ENCODE measurements at regions not wholly inside any gene's neighbourhood (a gene's known extent, or its start where the extent isn't known, plus 50 kb on each side); places are given as distances from the start of the nearest gene placed in this dataset.

- no peak for DNase-seq
- Mint-ChIP-seq H3K36me3 (no peaks in the 10 kb centered on the region), H3K4me1 (no peaks in the 10 kb centered on the region), H3K27me3 (peaks cover 0 to 11% of the 10 kb centered on the region in 2 donors), H3K9me3 (peaks cover 0 to 2% of the 10 kb centered on the region in 2 donors), H3K4me3 (no peak overlapping the region), H3K27ac (no peak overlapping the region)
- no peak for ATAC-seq (replicated peaks)
Observed at GRCh38 chr6:144997996-144998395, 712.9 kb downstream of the UTRN start.

- Mint-ChIP-seq H3K27ac (no peak overlapping the region), H3K27me3 (peaks cover 0 to 11% of the 10 kb centered on the region in 2 donors), H3K4me1 (no peaks in the 10 kb centered on the region)
Observed at GRCh38 chr6:144999127-144999526, 714.0 kb downstream of the UTRN start.

GRCh38 chr6:145003145-145003544, 718.0 kb downstream of the UTRN start:
- H3K36me3 Mint-ChIP-seq: no peaks in the 10 kb centered on the region
- DNase-seq (no peak), ATAC-seq (replicated peaks) (no peak)
- no peaks in the 10 kb centered on the region for H3K4me1 Mint-ChIP-seq
- no peak overlapping the region for H3K4me3 Mint-ChIP-seq
- peaks cover 0 to 11% of the 10 kb centered on the region in 2 donors for H3K27me3 Mint-ChIP-seq
- H3K27ac Mint-ChIP-seq: no peak overlapping the region
- H3K9me3 Mint-ChIP-seq: peaks cover 0 to 2% of the 10 kb centered on the region in 2 donors

More at GRCh38 chr6:144999127-144999526, 714.0 kb downstream of the UTRN start:
- Mint-ChIP-seq H3K36me3 (no peaks in the 10 kb centered on the region), H3K4me3 (no peak overlapping the region), H3K9me3 (peaks cover 0 to 2% of the 10 kb centered on the region in 2 donors)
- DNase-seq (no peak), ATAC-seq (replicated peaks) (no peak)

GRCh38 chr6:145006914-145007313, 721.8 kb downstream of the UTRN start:
- ATAC-seq (replicated peaks) (no peak), DNase-seq (no peak)
- Mint-ChIP-seq H3K9me3 (peaks cover 0 to 4% of the 10 kb centered on the region in 2 donors), H3K27me3 (peaks cover 0 to 9% of the 10 kb centered on the region in 2 donors), H3K4me1 (no peaks in the 10 kb centered on the region), H3K4me3 (no peak overlapping the region), H3K36me3 (no peaks in the 10 kb centered on the region), H3K27ac (no peak overlapping the region)

GRCh38 chr6:145008715-145009114, 723.6 kb downstream of the UTRN start:
- Mint-ChIP-seq H3K27ac (no peak overlapping the region), H3K9me3 (peaks cover 0 to 2% of the 10 kb centered on the region in 2 donors), H3K4me1 (no peaks in the 10 kb centered on the region), H3K4me3 (no peak overlapping the region), H3K27me3 (peaks cover 0 to 4% of the 10 kb centered on the region in 2 donors), H3K36me3 (no peaks in the 10 kb centered on the region)
- DNase-seq (no peak), ATAC-seq (replicated peaks) (no peak)

GRCh38 chr6:145009711-145010110, 724.6 kb downstream of the UTRN start:
- DNase-seq (no peak), ATAC-seq (replicated peaks) (no peak)
- Mint-ChIP-seq H3K9me3 (peaks cover 0 to 2% of the 10 kb centered on the region in 2 donors), H3K4me1 (no peaks in the 10 kb centered on the region), H3K4me3 (no peak overlapping the region), H3K36me3 (no peaks in the 10 kb centered on the region), H3K27ac (no peak overlapping the region), H3K27me3 (peaks cover 0 to 4% of the 10 kb centered on the region in 2 donors)

- no peaks in the 10 kb centered on the region for H3K36me3 Mint-ChIP-seq
- peaks cover 0 to 2% of the 10 kb centered on the region in 2 donors for H3K9me3 Mint-ChIP-seq
- DNase-seq (no peak), ATAC-seq (replicated peaks) (no peak)
- peaks cover 0 to 4% of the 10 kb centered on the region in 2 donors for H3K27me3 Mint-ChIP-seq
- H3K4me1 Mint-ChIP-seq: peaks cover 0 to 5% of the 10 kb centered on the region in 2 donors
- no peak overlapping the region for H3K4me3 Mint-ChIP-seq
- H3K27ac Mint-ChIP-seq: no peak overlapping the region
Observed at GRCh38 chr6:145012039-145012662, 723.2 kb downstream of the EPM2A start.

GRCh38 chr6:145015739-145016558, 719.4 kb downstream of the EPM2A start:
- Mint-ChIP-seq H3K9me3 (no peaks in the 10 kb centered on the region), H3K4me3 (no peak overlapping the region), H3K27ac (no peak overlapping the region), H3K4me1 (peaks cover 0 to 5% of the 10 kb centered on the region in 2 donors), H3K27me3 (no peaks in the 10 kb centered on the region), H3K36me3 (no peaks in the 10 kb centered on the region)
- DNase-seq: no peak
- peak; percentile 91 to 93 for ATAC-seq (replicated peaks)

GRCh38 chr6:145017051-145017450, 718.3 kb downstream of the EPM2A start:
- no peaks in the 10 kb centered on the region for H3K36me3 Mint-ChIP-seq
- no peaks in the 10 kb centered on the region for H3K27me3 Mint-ChIP-seq
- ATAC-seq (replicated peaks) (no peak), DNase-seq (no peak)
- H3K4me1 Mint-ChIP-seq: peaks cover 0 to 5% of the 10 kb centered on the region in 2 donors
- H3K9me3 Mint-ChIP-seq: no peaks in the 10 kb centered on the region
- no peak overlapping the region for H3K27ac Mint-ChIP-seq
- no peak overlapping the region for H3K4me3 Mint-ChIP-seq

GRCh38 chr6:145017516-145017915, 717.8 kb downstream of the EPM2A start:
- no peak for DNase-seq
- Mint-ChIP-seq H3K27ac (no peak overlapping the region), H3K36me3 (no peaks in the 10 kb centered on the region), H3K27me3 (no peaks in the 10 kb centered on the region), H3K9me3 (no peaks in the 10 kb centered on the region), H3K4me1 (peaks cover 0 to 5% of the 10 kb centered on the region in 2 donors), H3K4me3 (no peak overlapping the region)
- ATAC-seq (replicated peaks): no peak

GRCh38 chr6:145018027-145018426, 717.3 kb downstream of the EPM2A start:
- Mint-ChIP-seq H3K27ac (no peak overlapping the region), H3K9me3 (no peaks in the 10 kb centered on the region), H3K4me1 (peaks cover 0 to 5% of the 10 kb centered on the region in 2 donors), H3K27me3 (no peaks in the 10 kb centered on the region), H3K36me3 (no peaks in the 10 kb centered on the region), H3K4me3 (no peak overlapping the region)
- no peak for ATAC-seq (replicated peaks)
- DNase-seq: no peak

GRCh38 chr6:145020114-145020513, 715.2 kb downstream of the EPM2A start:
- no peaks in the 10 kb centered on the region for H3K9me3 Mint-ChIP-seq
- DNase-seq: no peak
- no peaks in the 10 kb centered on the region for H3K36me3 Mint-ChIP-seq
- H3K27me3 Mint-ChIP-seq: no peaks in the 10 kb centered on the region
- H3K4me1 Mint-ChIP-seq: peaks cover 0 to 5% of the 10 kb centered on the region in 2 donors
- no peak for ATAC-seq (replicated peaks)
- H3K4me3 Mint-ChIP-seq: no peak overlapping the region
- H3K27ac Mint-ChIP-seq: no peak overlapping the region

GRCh38 chr6:145020543-145020942, 714.8 kb downstream of the EPM2A start:
- Mint-ChIP-seq H3K27ac (no peak overlapping the region), H3K36me3 (no peaks in the 10 kb centered on the region), H3K27me3 (no peaks in the 10 kb centered on the region), H3K4me1 (peaks cover 0 to 5% of the 10 kb centered on the region in 2 donors), H3K9me3 (no peaks in the 10 kb centered on the region), H3K4me3 (no peak overlapping the region)
- DNase-seq: no peak
- no peak for ATAC-seq (replicated peaks)

GRCh38 chr6:145022199-145022796, 713.0 kb downstream of the EPM2A start:
- peaks cover 0 to 4% of the 10 kb centered on the region in 2 donors for H3K27me3 Mint-ChIP-seq
- no peak for ATAC-seq (replicated peaks)
- H3K36me3 Mint-ChIP-seq: no peaks in the 10 kb centered on the region
- DNase-seq: no peak
- H3K4me1 Mint-ChIP-seq: no peaks in the 10 kb centered on the region
- no peak overlapping the region for H3K4me3 Mint-ChIP-seq
- H3K9me3 Mint-ChIP-seq: no peaks in the 10 kb centered on the region
- no peak overlapping the region for H3K27ac Mint-ChIP-seq
